GM10266 (cell line): ENCODE measurements at regions not wholly inside any gene's neighbourhood (a gene's known extent, or its start where the extent isn't known, plus 50 kb on each side); places are given as distances from the start of the nearest gene placed in this dataset.

Experiments
- DNase-seq: peaks from one replicate; pipeline ENCODE4 v3.0.0; 2012; ENCODE audit errors: extremely low spot score
- CTCF ChIP-seq: IDR thresholded peaks from 2 replicates; pipeline ENCODE4 v1.5.1; 2012; ENCODE audit warnings: mild to moderate bottlenecking, low read depth; ENCODE audit not compliant: control insufficient read depth, insufficient read depth; ENCODE audit errors: missing control alignments

- DNase-seq = no peak
- no peak for TF ChIP-seq CTCF
Observed at GRCh38 chr3:80770106-80771074, 991.1 kb downstream of the GBE1 start.

- TF ChIP-seq CTCF = no peak
- DNase-seq = no peak
Observed at GRCh38 chr3:80769683-80770082, 991.8 kb downstream of the GBE1 start.

GRCh38 chr3:80767604-80768003 is 993.8 kb downstream of the GBE1 start:
- no peak for DNase-seq
- TF ChIP-seq CTCF = no peak

DNA sequence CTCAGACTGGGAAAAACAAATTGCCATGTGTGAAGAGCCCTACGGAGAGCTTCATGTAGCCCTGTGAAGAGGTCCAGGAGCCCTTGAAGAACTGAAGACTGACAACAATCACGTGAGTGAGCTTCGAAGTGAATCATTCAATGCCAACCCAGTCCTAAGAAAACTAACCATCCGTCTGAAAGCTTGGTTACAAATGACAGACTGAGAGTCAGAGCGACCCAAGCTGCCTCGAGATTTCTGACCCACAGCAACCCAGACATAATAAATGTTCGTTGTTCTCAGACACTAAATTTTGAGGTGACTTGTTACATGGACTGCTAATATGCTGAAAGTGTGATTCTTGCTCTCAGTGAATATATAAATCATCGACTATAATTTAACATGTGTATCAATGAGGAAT is 987.2 kb upstream of the ROBO1 start:
- TF ChIP-seq CTCF = no peak
- no peak for DNase-seq

- no peak for DNase-seq
- TF ChIP-seq CTCF = no peak
Observed at GRCh38 chr3:80753021-80753420, 985.2 kb upstream of the ROBO1 start.

GRCh38 chr3:80750637-80751036 is 982.8 kb upstream of the ROBO1 start:
- TF ChIP-seq CTCF = no peak
- no peak for DNase-seq

DNA sequence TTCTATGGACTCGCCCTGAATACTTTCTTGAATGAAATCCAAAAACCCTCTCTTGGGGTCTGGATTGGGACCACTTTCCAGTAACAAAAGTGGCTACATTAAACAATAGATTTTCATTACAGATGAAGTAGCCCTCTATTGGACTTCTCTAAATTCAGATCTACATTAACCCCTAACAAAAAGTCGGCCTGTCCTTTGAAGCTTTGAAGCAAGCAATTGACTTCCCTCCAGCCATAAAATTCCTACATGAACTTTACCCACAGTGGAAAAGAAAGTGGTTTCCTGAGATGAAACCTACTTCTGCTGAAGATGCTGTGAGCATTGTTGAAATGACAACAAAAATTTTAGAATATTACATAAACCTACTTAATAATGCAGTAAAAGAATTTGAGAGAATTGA is 967.1 kb upstream of the ROBO1 start:
- TF ChIP-seq CTCF = no peak
- DNase-seq = no peak
